HCT116 (cell line): ENCODE measurements at regions not wholly inside any gene's neighbourhood (a gene's known extent, or its start where the extent isn't known, plus 50 kb on each side); places are given as distances from the start of the nearest gene placed in this dataset.

ENCODE experiments used
- ATAC-seq: fragments of 200-7000 bp; cut with Tn5 transposase; 2 replicates; pipeline ENCODE4 v1.9.1; 2020; ENCODE audit warnings: mild to moderate bottlenecking, moderate library complexity
- BruUV-seq: library from RNA; stranded (reverse); fragments of 400-500 nt; replicated peaks from 2 replicates; lab custom pipeline; 2021; lab: Mats Ljungman, UMichigan
- CTCF ChIA-PET: fragments of 300-600 bp; sonication (Branson Sonifier 250); formaldehyde crosslinking; loops from one replicate; lab custom pipeline; 2021; ENCODE audit warnings: antibody characterized with exemption; lab: Charles Lee
- POLR2A ChIA-PET: fragments of 300-600, 350-600 bp; sonication (Branson Sonifier 250); formaldehyde crosslinking; loops from one replicate; lab custom pipeline; 2021; ENCODE audit warnings: antibody characterized with exemption; lab: Charles Lee
- RAD21 ChIA-PET, 2 experiments: fragments of 300-600 bp; sonication (Branson Sonifier 250); formaldehyde crosslinking; loops; one replicate each; lab custom pipeline; 2023; ENCODE audit warnings: low total read pairs in 2 of 2; ENCODE audit not compliant: uncharacterized antibody in 2 of 2, unreplicated experiment in 2 of 2, low non-redundant PET in 1 of 2; lab: Charles Lee
- DNase-seq: peaks from one replicate; pipeline ENCODE4 v3.0.0-alpha.2; 2010; ENCODE audit warnings: low read depth, low spot score
- H2AFZ ChIP-seq: fragments of 200-600 bp; shearing (Covaris generic), sonication (generic); 2 replicates; pipeline ENCODE4 v1.6.1; 2017; ENCODE audit warnings: low read depth, mixed run types, mixed read lengths, antibody characterized with exemption, low read length; ENCODE audit not compliant: poor library complexity, severe bottlenecking
- H3K27ac ChIP-seq: 2 replicates; pipeline ENCODE4 v1.5.1; 2012; ENCODE audit warnings: low read depth, low read length
- H3K27me3 ChIP-seq: fragments of 200-600 bp; sonication (generic); 2 replicates; pipeline ENCODE4 v1.6.1; 2016; ENCODE audit warnings: mixed run types, low read length, mixed read lengths; ENCODE audit not compliant: insufficient read depth
- H3K36me3 ChIP-seq, 2 experiments: fragments of 200-500 bp in 1 of 2; fragments of 200-600 bp in 1 of 2; sonication (Bioruptor generic) in 1 of 2; sonication (generic) in 1 of 2; 2 replicates each; pipeline versions ENCODE4 v1.5.1 to v1.6.1; 2014 to 2016; ENCODE audit warnings: low read length in 2 of 2, inconsistent platforms in 1 of 2, mixed read lengths in 1 of 2, mixed run types in 1 of 2; ENCODE audit not compliant: insufficient read depth in 2 of 2, control insufficient read depth in 1 of 2
- H3K4me1 ChIP-seq, 2 experiments: fragments of 200-600 bp in 1 of 2; sonication (generic) in 1 of 2; 2 replicates each; pipeline versions ENCODE4 v1.5.1 to v1.6.1; 2012 to 2017; ENCODE audit warnings: low read length in 2 of 2, inconsistent platforms in 1 of 2, mild to moderate bottlenecking in 1 of 2, mixed read lengths in 1 of 2, mixed run types in 1 of 2, moderate library complexity in 1 of 2; ENCODE audit not compliant: insufficient read depth in 2 of 2, control insufficient read depth in 1 of 2
- H3K4me2 ChIP-seq: fragments of 200-600 bp; sonication (generic); 2 replicates; pipeline ENCODE4 v1.6.1; 2017; ENCODE audit warnings: mixed run types, low read length, mixed read lengths
- H3K4me3 ChIP-seq, 2 experiments: fragments of 200-600 bp in 1 of 2; sonication (generic) in 1 of 2; replicated peaks in 1 of 2; 2 replicates each; pipeline ENCODE4 v1.5.1; 2011 to 2016; ENCODE audit warnings: low read length in 2 of 2, control low read depth in 1 of 2, low read depth in 1 of 2, mild to moderate bottlenecking in 1 of 2, mixed read lengths in 1 of 2, mixed run types in 1 of 2
- H3K79me2 ChIP-seq: fragments of 200-600 bp; sonication (generic); 2 replicates; pipeline ENCODE4 v1.6.1; 2017; ENCODE audit warnings: mild to moderate bottlenecking, mixed run types, low read length, moderate library complexity, mixed read lengths; ENCODE audit not compliant: insufficient read depth
- H3K9ac ChIP-seq: fragments of 200-600 bp; sonication (generic); 2 replicates; pipeline ENCODE4 v1.6.1; 2016; ENCODE audit warnings: low read length, mixed read lengths
- H3K9me2 ChIP-seq: fragments of 200-600 bp; sonication (generic), shearing (Covaris generic); 2 replicates; pipeline ENCODE4 v1.6.1; 2017; ENCODE audit warnings: mixed run types, mild to moderate bottlenecking, moderate library complexity; ENCODE audit not compliant: insufficient read depth
- H3K9me3 ChIP-seq, 2 experiments: fragments of 200-500 bp in 1 of 2; fragments of 200-600 bp in 1 of 2; sonication (Bioruptor generic) in 1 of 2; sonication (generic) in 1 of 2; 2 replicates each; pipeline ENCODE4 v1.6.1; 2014 to 2017; ENCODE audit warnings: low read length in 2 of 2, mixed read lengths in 2 of 2, inconsistent platforms in 1 of 2, low read depth in 1 of 2, mild to moderate bottlenecking in 1 of 2, mixed run types in 1 of 2, moderate library complexity in 1 of 2; ENCODE audit not compliant: control insufficient read depth in 1 of 2, insufficient read depth in 1 of 2
- H4K20me1 ChIP-seq: fragments of 200-600 bp; sonication (generic), shearing (Covaris generic); 2 replicates; pipeline ENCODE4 v1.6.1; 2017; ENCODE audit warnings: mixed run types, mild to moderate bottlenecking, moderate library complexity; ENCODE audit not compliant: insufficient read depth
- CBX3 ChIP-seq: IDR thresholded peaks from 2 replicates; pipeline ENCODE4 v1.6.1; 2012; ENCODE audit warnings: low read depth
- CEBPB ChIP-seq: IDR thresholded peaks from 2 replicates; pipeline ENCODE4 v1.6.1; 2012; ENCODE audit warnings: low read depth
- EGR1 ChIP-seq: IDR thresholded peaks from 2 replicates; pipeline ENCODE4 v1.6.1; 2012; ENCODE audit warnings: low read depth
- ELF1 ChIP-seq: IDR thresholded peaks from 2 replicates; pipeline ENCODE4 v1.6.1; 2012; ENCODE audit warnings: low read depth, borderline replicate concordance
- EZH2 ChIP-seq: fragments of 200-600 bp; sonication (generic); IDR thresholded peaks from 2 replicates; pipeline ENCODE4 v1.6.1; 2017; ENCODE audit warnings: antibody characterized with exemption, mixed run types
- EZH2phosphoT487 ChIP-seq: fragments of 200-600 bp; IDR thresholded peaks from 2 replicates; pipeline ENCODE4 v1.6.1; 2018; ENCODE audit warnings: antibody characterized with exemption, borderline replicate concordance
- FOSL1 ChIP-seq: IDR thresholded peaks from 2 replicates; pipeline ENCODE4 v1.6.1; 2012; ENCODE audit warnings: low read depth
- POLR2A ChIP-seq: IDR thresholded peaks from 2 replicates; pipeline ENCODE4 v1.7.0; 2011; ENCODE audit warnings: borderline replicate concordance; ENCODE audit not compliant: insufficient read depth, insufficient read length; ENCODE audit errors: extremely low read depth
- POLR2AphosphoS5 ChIP-seq: IDR thresholded peaks from 2 replicates; pipeline ENCODE4 v1.6.1; 2011; ENCODE audit warnings: mild to moderate bottlenecking, low read depth, low read length, moderate library complexity
- RAD21 ChIP-seq: IDR thresholded peaks from 2 replicates; pipeline ENCODE4 v1.6.1; 2012; ENCODE audit warnings: low read depth, mild to moderate bottlenecking
- SIN3A ChIP-seq: IDR thresholded peaks from 2 replicates; pipeline ENCODE4 v1.6.1; 2012; ENCODE audit warnings: low read depth
- SP1 ChIP-seq: IDR thresholded peaks from 2 replicates; pipeline ENCODE4 v1.6.1; 2012; ENCODE audit warnings: low read depth
- TCF7L2 ChIP-seq: IDR thresholded peaks from 2 replicates; pipeline ENCODE4 v1.7.0; 2011; ENCODE audit warnings: borderline replicate concordance, inconsistent platforms; ENCODE audit not compliant: insufficient read depth, insufficient read length; ENCODE audit errors: extremely low read depth
- YY1 ChIP-seq: IDR thresholded peaks from 2 replicates; pipeline ENCODE4 v1.6.1; 2011; ENCODE audit warnings: low read length, low read depth, moderate library complexity, mild to moderate bottlenecking; ENCODE audit not compliant: insufficient replicate concordance; ENCODE audit errors: extremely low read depth
- ZNF274 ChIP-seq: fragments of 200-500 bp; sonication (Bioruptor generic); IDR thresholded peaks from 2 replicates; pipeline ENCODE4 v1.6.1; 2014; ENCODE audit warnings: mild to moderate bottlenecking, low read depth, low read length, inconsistent platforms
- intact Hi-C: fragments of 100-400 bp; cut with micrococcal nuclease; formaldehyde crosslinking; loops from 2 replicates; pipeline ENCODE4 v1.10.0; 2022
- TF ChIP-seq, protein P1 (sequence below): IDR thresholded peaks from 2 replicates; pipeline ENCODE4 v1.6.1; 2012
- TF ChIP-seq, protein P2 (sequence below): IDR thresholded peaks from 2 replicates; pipeline ENCODE4 v1.6.1; 2012; ENCODE audit warnings: low read depth
- TF ChIP-seq, protein P3 (sequence below): IDR thresholded peaks from 2 replicates; pipeline ENCODE4 v1.6.1; 2012

DNA sequence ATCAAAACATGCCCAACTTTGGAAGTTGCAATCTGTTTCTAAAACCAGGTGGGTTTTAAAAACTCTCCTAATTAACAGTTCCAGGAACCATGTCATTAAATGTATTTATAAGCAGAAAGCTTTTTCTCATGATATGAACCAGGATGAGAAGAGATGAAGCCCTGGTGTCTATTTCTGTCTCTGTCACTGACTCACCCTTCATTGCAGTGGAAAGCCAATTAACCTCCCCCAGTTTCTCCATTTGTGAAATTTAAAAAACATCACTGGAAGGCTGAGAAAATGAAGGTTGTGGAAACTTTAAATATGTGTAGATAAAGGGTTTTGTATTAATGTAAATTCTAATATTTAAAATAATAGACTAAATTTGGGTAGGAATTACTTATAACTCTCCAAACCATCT lies 1088.0 kb downstream of the SORCS1 start:
- no peaks in the 10 kb centered on the region for H4K20me1 ChIP-seq
- H3K9me2 ChIP-seq: no peaks in the 10 kb centered on the region
- no peak overlapping the region for H2AFZ ChIP-seq
- no peak overlapping the region for H3K9ac ChIP-seq
- RAD21 ChIA-PET: no interaction called here
- no TSS peak for BruUV-seq
- no peaks in the 10 kb centered on the region for H3K36me3 ChIP-seq
- no peak overlapping the region for H3K4me2 ChIP-seq
- TF ChIP-seq, protein P1, sequence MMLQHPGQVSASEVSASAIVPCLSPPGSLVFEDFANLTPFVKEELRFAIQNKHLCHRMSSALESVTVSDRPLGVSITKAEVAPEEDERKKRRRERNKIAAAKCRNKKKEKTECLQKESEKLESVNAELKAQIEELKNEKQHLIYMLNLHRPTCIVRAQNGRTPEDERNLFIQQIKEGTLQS: no peak
- TF ChIP-seq CBX3 (no peak), YY1 (no peak), RAD21 (no peak), FOSL1 (no peak), TCF7L2 (no peak), ZNF274 (no peak), EZH2 (no peak), POLR2A (no peak), POLR2AphosphoS5 (no peak), EGR1 (no peak), EZH2phosphoT487 (no peak), ELF1 (no peak), SIN3A (no peak), CEBPB (no peak), SP1 (no peak)
- TF ChIP-seq, protein P2, sequence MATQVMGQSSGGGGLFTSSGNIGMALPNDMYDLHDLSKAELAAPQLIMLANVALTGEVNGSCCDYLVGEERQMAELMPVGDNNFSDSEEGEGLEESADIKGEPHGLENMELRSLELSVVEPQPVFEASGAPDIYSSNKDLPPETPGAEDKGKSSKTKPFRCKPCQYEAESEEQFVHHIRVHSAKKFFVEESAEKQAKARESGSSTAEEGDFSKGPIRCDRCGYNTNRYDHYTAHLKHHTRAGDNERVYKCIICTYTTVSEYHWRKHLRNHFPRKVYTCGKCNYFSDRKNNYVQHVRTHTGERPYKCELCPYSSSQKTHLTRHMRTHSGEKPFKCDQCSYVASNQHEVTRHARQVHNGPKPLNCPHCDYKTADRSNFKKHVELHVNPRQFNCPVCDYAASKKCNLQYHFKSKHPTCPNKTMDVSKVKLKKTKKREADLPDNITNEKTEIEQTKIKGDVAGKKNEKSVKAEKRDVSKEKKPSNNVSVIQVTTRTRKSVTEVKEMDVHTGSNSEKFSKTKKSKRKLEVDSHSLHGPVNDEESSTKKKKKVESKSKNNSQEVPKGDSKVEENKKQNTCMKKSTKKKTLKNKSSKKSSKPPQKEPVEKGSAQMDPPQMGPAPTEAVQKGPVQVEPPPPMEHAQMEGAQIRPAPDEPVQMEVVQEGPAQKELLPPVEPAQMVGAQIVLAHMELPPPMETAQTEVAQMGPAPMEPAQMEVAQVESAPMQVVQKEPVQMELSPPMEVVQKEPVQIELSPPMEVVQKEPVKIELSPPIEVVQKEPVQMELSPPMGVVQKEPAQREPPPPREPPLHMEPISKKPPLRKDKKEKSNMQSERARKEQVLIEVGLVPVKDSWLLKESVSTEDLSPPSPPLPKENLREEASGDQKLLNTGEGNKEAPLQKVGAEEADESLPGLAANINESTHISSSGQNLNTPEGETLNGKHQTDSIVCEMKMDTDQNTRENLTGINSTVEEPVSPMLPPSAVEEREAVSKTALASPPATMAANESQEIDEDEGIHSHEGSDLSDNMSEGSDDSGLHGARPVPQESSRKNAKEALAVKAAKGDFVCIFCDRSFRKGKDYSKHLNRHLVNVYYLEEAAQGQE: no peak
- TF ChIP-seq, protein P3, sequence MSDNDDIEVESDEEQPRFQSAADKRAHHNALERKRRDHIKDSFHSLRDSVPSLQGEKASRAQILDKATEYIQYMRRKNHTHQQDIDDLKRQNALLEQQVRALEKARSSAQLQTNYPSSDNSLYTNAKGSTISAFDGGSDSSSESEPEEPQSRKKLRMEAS: no peak
- H3K9me3 ChIP-seq: peaks cover 45 to 54% of the 10 kb centered on the region in 2 experiments; a peak in 2 of 4 replicates
- DNase-seq (no peak), ATAC-seq (no peak)
- H3K27ac ChIP-seq: no peak overlapping the region
- H3K79me2 ChIP-seq: no peaks in the 10 kb centered on the region
- CTCF ChIA-PET: no interaction called here
- no peaks in the 10 kb centered on the region for H3K4me1 ChIP-seq
- intact Hi-C loops: no loop called here
- no peaks in the 10 kb centered on the region for H3K27me3 ChIP-seq
- no peak overlapping the region for H3K4me3 ChIP-seq
- POLR2A ChIA-PET: no interaction called here
